DOHH2 (cell line): ENCODE measurements at regions not wholly inside any gene's neighbourhood (a gene's known extent, or its start where the extent isn't known, plus 50 kb on each side); places are given as distances from the start of the nearest gene placed in this dataset.
"Not testable (repeated sequence)": the region's sequence is repeated elsewhere in the genome, so short reads cannot be mapped to it uniquely, and the experiment has no call there.

Source experiments
- H3F3A ChIP-seq: fragments of 200-600 bp; sonication (generic), shearing (Covaris generic); 2 replicates; pipeline ENCODE4 v1.6.0; 2016; ENCODE audit warnings: antibody characterized with exemption, mild to moderate bottlenecking; ENCODE audit not compliant: control insufficient read depth, insufficient read depth
- H3K27ac ChIP-seq: fragments of 200-600 bp; sonication (generic); 2 replicates; pipeline ENCODE4 v1.5.1; 2014; ENCODE audit warnings: low read depth, mild to moderate bottlenecking, low read length, moderate library complexity
- H3K27me3 ChIP-seq: fragments of 200-600 bp; sonication (generic); 2 replicates; pipeline ENCODE4 v1.6.1; 2014; ENCODE audit warnings: mild to moderate bottlenecking, low read length, mixed read lengths; ENCODE audit not compliant: control insufficient read depth
- H3K36me3 ChIP-seq: fragments of 200-600 bp; sonication (generic); 2 replicates; pipeline ENCODE4 v1.6.1; 2014; ENCODE audit warnings: mild to moderate bottlenecking, low read length, moderate library complexity, mixed read lengths; ENCODE audit not compliant: control insufficient read depth
- H3K4me1 ChIP-seq: fragments of 200-600 bp; sonication (generic); 2 replicates; pipeline ENCODE4 v1.6.1; 2014; ENCODE audit warnings: mild to moderate bottlenecking, low read length, mixed read lengths; ENCODE audit not compliant: control insufficient read depth
- H3K4me2 ChIP-seq: fragments of 200-600 bp; sonication (generic); 2 replicates; pipeline ENCODE4 v1.6.0; 2014; ENCODE audit warnings: mild to moderate bottlenecking, low read length, moderate library complexity
- H3K4me3 ChIP-seq: fragments of 200-600 bp; sonication (generic); 2 replicates; pipeline ENCODE4 v1.5.1; 2014; ENCODE audit warnings: mild to moderate bottlenecking, low read length, mixed read lengths
- H3K79me2 ChIP-seq: fragments of 200-600 bp; sonication (generic); 2 replicates; pipeline ENCODE4 v1.6.1; 2014; ENCODE audit warnings: mild to moderate bottlenecking, low read length, mixed read lengths; ENCODE audit not compliant: control insufficient read depth
- H3K9me2 ChIP-seq: fragments of 200-600 bp; sonication (generic); replicated peaks from 2 replicates; pipeline ENCODE4 v1.6.1; 2014; ENCODE audit warnings: mild to moderate bottlenecking, low read length, mixed read lengths; ENCODE audit not compliant: control insufficient read depth
- H3K9me3 ChIP-seq: fragments of 200-600 bp; sonication (generic); 2 replicates; pipeline ENCODE4 v1.6.1; 2014; ENCODE audit warnings: antibody characterized with exemption, low read length, mixed read lengths; ENCODE audit not compliant: control insufficient read depth, insufficient read depth
- H4K20me1 ChIP-seq: fragments of 200-600 bp; sonication (generic); 2 replicates; pipeline ENCODE4 v1.6.0; 2014; ENCODE audit warnings: low read depth, mild to moderate bottlenecking, antibody characterized with exemption, low read length, moderate library complexity; ENCODE audit not compliant: control insufficient read depth, insufficient read depth
- EZH2phosphoT487 ChIP-seq: fragments of 200-600 bp; sonication (generic); IDR thresholded peaks from 2 replicates; pipeline ENCODE4 v1.6.1; 2017; ENCODE audit warnings: borderline replicate concordance, mild to moderate bottlenecking, antibody characterized with exemption, low read length, moderate library complexity, mixed read lengths
- TF ChIP-seq, protein P1 (sequence below): fragments of 200-600 bp; sonication (generic); IDR thresholded peaks from one replicate; pipeline ENCODE4 v1.5.1; 2014; ENCODE audit warnings: antibody characterized with exemption, mild to moderate bottlenecking, low read depth, low read length; ENCODE audit not compliant: poor library complexity, severe bottlenecking

GRCh38 chr12:96106137-96106536 lies 70.8 kb upstream of the LTA4H start:
- Histone ChIP-seq H3K27ac (peak overlapping the region; percentile 84), H3K79me2 (no peaks in the 10 kb centered on the region), H3K9me3 (no peaks in the 10 kb centered on the region), H3K9me2 (no peaks in the 10 kb centered on the region), H3K27me3 (no peaks in the 10 kb centered on the region), H4K20me1 (no peaks in the 10 kb centered on the region), H3K4me2 (peak overlapping the region; percentile 64), H3K4me1 (peaks cover 64% of the 10 kb centered on the region), H3F3A (peaks cover 19% of the 10 kb centered on the region), H3K36me3 (no peaks in the 10 kb centered on the region), H3K4me3 (peak overlapping the region; percentile 42)
- TF ChIP-seq, protein P1, sequence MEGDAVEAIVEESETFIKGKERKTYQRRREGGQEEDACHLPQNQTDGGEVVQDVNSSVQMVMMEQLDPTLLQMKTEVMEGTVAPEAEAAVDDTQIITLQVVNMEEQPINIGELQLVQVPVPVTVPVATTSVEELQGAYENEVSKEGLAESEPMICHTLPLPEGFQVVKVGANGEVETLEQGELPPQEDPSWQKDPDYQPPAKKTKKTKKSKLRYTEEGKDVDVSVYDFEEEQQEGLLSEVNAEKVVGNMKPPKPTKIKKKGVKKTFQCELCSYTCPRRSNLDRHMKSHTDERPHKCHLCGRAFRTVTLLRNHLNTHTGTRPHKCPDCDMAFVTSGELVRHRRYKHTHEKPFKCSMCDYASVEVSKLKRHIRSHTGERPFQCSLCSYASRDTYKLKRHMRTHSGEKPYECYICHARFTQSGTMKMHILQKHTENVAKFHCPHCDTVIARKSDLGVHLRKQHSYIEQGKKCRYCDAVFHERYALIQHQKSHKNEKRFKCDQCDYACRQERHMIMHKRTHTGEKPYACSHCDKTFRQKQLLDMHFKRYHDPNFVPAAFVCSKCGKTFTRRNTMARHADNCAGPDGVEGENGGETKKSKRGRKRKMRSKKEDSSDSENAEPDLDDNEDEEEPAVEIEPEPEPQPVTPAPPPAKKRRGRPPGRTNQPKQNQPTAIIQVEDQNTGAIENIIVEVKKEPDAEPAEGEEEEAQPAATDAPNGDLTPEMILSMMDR = no peak
- no peak for TF ChIP-seq EZH2phosphoT487

- TF ChIP-seq, protein P1 = no peak
- no peaks in the 10 kb centered on the region for H3K79me2 ChIP-seq
- no peaks in the 10 kb centered on the region for H3K9me3 ChIP-seq
- no peak overlapping the region for H3K27ac ChIP-seq
- H3K36me3 ChIP-seq = no peaks in the 10 kb centered on the region
- no peak overlapping the region for H3K4me3 ChIP-seq
- peaks cover 19% of the 10 kb centered on the region for H3F3A ChIP-seq
- H3K27me3 ChIP-seq = peaks cover 5% of the 10 kb centered on the region; the same call in 1 of the 2 replicates
- no peaks in the 10 kb centered on the region for H3K9me2 ChIP-seq
- peaks cover 60% of the 10 kb centered on the region for H3K4me1 ChIP-seq
- H3K4me2 ChIP-seq = no peak overlapping the region
- H4K20me1 ChIP-seq = no peaks in the 10 kb centered on the region
Observed at GRCh38 chr12:96107236-96107635, 71.8 kb upstream of the LTA4H start.

DNA sequence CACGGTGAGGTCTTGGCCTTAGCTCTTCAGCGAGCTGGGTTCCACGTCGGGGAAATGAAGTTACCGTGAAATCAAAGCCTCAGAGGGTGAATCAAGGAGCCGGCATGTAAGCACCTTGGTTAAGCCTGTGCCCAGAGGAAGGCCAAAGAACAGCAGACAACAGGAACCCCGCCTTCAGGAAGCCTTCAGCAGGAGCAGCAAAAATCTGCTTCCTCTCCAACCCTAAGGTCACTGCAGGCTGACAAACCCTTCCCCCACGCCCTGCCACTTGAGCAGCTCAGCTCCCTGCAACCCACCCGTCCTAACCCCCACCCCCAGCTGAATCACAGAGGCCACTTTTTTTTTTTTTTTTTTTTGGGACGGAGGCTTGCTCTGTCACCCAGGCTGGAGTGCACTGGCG lies 72.9 kb upstream of the LTA4H start:
- peaks cover 14% of the 10 kb centered on the region for H3K27me3 ChIP-seq
- peaks cover 19% of the 10 kb centered on the region for H3F3A ChIP-seq
- H3K4me2 ChIP-seq = peak overlapping the region; percentile 59
- no peaks in the 10 kb centered on the region for H4K20me1 ChIP-seq
- TF ChIP-seq, protein P1 = no peak
- no peak for TF ChIP-seq EZH2phosphoT487
- H3K79me2 ChIP-seq = no peaks in the 10 kb centered on the region
- no peaks in the 10 kb centered on the region for H3K9me3 ChIP-seq
- no peaks in the 10 kb centered on the region for H3K36me3 ChIP-seq
- peak overlapping the region; percentile 5; the same call in 1 of the 2 replicates for H3K27ac ChIP-seq
- H3K4me1 ChIP-seq = peaks cover 49% of the 10 kb centered on the region
- H3K9me2 ChIP-seq = no peaks in the 10 kb centered on the region
- peak overlapping the region; percentile 46 for H3K4me3 ChIP-seq

GRCh38 chr12:96108941-96109340 lies 73.6 kb upstream of the LTA4H start:
- not testable (repeated sequence) for H3K27ac ChIP-seq, H3K4me3 ChIP-seq, H3K9me3 ChIP-seq, H3K79me2 ChIP-seq, H3K4me2 ChIP-seq, H4K20me1 ChIP-seq, H3K36me3 ChIP-seq, H3K9me2 ChIP-seq
- Histone ChIP-seq H3K4me1 (peaks cover 47% of the 10 kb centered on the region), H3F3A (peaks cover 19% of the 10 kb centered on the region), H3K27me3 (peaks cover 15% of the 10 kb centered on the region)
